HG02938 (cell line): ENCODE measurements at regions not wholly inside any gene's neighbourhood (a gene's known extent, or its start where the extent isn't known, plus 50 kb on each side); places are given as distances from the start of the nearest gene placed in this dataset.

ENCODE experiments used
- ATAC-seq: cut with Tn5 transposase; IDR thresholded peaks from one replicate; pipeline ENCODE4 v1.9.1; 2021; ENCODE audit warnings: mild to moderate bottlenecking, moderate library complexity; ENCODE audit not compliant: unreplicated experiment

DNA sequence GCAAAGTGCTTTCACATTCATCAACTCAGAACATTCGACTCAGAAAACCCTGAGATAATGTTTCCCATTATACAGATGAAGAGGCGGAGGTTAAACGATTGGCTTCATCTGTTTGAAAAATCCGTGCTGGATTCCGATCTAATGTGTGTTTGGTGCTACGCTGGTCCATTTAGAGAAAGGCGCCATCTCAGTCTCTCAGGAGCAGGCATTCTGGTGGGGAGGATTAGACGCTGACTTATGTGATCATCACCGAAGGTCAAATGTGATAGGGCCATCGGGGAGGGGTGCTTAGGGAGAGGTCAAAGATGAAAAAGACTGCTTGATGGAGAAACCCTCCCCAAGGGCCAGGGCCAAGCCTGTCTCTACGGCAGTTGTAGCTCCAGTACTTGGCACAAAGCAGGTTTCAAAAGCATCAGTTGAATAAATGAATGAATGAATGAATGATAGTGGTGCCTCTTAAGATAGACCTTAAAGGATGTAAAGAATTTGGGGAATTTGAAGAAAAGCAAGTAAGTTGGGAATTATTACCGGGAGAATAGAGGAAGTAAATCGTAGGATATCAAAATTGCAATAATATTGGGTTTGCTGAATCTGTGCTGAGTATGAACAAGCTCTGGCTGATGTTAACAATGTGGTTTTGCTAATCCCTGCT lies 160.6 kb upstream of the SHB start:
- no peak for ATAC-seq

- no peak for ATAC-seq
These were observed 160.1 kb upstream of the SHB start for GRCh38 chr9:38229104-38229500.

GRCh38 chr9:38228331-38229103 lies 159.5 kb upstream of the SHB start:
- ATAC-seq: no peak

GRCh38 chr9:38227656-38228055 lies 158.6 kb upstream of the SHB start:
- no peak for ATAC-seq

- peak; percentile 76 for ATAC-seq
These were observed 158.1 kb upstream of the SHB start for GRCh38 chr9:38227061-38227540.

GRCh38 chr9:38226491-38226951 lies 157.5 kb upstream of the SHB start:
- no peak for ATAC-seq

DNA sequence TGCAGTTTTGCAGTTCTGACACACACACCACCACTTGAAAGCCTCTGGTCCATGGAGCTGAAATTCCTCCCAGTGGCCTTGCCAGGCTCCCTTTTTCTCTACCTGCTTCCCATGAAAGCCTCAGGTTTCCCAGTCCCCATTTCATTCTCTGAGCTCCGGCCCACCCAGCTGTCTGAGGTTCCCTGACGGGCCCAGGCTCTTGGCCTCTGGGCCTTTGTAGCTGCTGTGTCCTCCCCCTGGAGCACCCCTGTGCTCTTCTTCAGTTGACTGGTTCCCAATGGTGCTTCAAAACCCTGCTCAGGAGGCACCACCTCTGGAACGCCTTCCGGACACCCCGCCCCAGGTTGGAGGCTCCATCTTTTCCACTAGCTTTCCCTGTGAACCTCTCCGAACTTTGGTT lies 155.9 kb upstream of the SHB start:
- ATAC-seq: no peak

GRCh38 chr9:38216572-38216971 lies 147.5 kb upstream of the SHB start:
- no peak for ATAC-seq

GRCh38 chr9:38215465-38215864 lies 146.4 kb upstream of the SHB start:
- ATAC-seq: no peak

DNA sequence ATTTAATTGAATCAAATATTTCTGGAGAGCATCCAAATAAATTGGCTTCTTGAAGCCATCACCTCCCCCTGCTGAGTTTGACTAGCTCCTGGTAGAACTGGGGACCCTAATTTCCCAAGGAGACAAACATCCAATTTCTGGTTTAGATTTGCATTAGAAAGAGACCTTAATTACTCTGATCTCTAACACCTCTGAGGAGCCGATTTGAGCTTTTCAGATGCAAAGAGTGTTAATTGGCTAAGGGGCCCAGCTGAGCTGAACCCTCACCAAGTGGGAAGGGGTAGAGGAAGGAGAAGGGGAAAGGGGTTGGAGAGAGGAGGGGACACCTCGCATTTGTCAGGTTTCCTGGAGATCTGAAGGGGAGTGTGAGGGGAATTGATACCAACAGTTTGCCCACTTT lies 145.4 kb upstream of the SHB start:
- no peak for ATAC-seq

GRCh38 chr9:38213631-38214299 lies 144.7 kb upstream of the SHB start:
- no peak for ATAC-seq

- ATAC-seq: no peak
These were observed 143.0 kb upstream of the SHB start for GRCh38 chr9:38212016-38212415.

- no peak for ATAC-seq
These were observed 142.0 kb upstream of the SHB start for GRCh38 chr9:38211002-38211401.

DNA sequence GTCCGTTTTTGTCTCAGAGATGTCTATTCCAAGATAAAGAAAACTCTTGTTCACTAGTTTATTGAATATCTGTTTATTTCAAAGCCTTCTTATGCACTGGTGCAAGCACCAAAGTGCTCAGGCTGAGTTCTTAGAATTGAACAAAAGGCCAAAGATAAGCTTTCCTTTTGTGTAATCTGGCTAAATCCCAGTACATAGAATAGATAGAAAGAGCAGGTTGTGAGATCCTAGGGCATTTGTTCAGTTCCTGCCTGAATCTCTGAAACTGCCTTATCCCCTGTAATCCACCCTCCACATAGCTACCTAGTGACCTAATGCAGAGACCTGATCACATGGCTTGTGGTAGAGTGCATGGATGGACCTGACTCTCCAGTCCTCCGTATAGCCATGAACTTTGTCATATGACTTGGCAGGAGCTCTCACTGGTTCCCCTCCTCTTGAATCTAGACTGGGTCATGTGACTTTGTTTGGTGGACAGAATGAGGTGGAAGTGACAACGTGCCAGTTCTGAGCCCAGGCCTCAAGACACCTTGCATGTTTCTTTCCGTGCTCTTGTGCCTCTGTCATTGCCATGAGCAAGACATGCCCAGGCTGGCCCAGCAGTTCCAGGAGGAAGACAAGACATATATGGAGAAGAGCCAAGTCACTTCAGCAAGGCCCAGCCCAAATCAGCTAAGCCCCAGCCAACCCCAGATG lies 139.3 kb upstream of the SHB start:
- ATAC-seq: no peak

- ATAC-seq: no peak
These were observed 138.3 kb upstream of the SHB start for GRCh38 chr9:38207247-38207778.

DNA sequence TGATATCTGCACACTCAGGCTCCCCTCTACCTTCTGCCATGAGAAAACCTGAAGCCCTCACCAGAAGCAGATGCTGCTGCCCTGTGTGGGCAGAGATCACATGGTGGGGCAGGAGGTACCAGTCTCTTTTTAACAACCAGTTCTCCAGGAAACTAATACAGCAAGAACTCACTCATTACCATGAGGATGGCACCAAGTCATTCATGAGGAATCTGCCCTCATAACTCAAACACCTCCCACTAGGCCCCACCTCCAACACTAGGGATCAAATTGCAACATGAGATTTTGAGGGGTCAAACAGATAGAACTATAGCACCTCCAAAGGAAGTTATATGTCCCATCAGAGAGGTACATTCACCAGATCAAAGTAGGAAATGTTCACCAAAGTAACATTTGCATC lies 136.3 kb upstream of the SHB start:
- no peak for ATAC-seq

GRCh38 chr9:38202336-38202938 lies 133.4 kb upstream of the SHB start:
- ATAC-seq: no peak

GRCh38 chr9:38201844-38202243 lies 132.8 kb upstream of the SHB start:
- ATAC-seq: no peak

DNA sequence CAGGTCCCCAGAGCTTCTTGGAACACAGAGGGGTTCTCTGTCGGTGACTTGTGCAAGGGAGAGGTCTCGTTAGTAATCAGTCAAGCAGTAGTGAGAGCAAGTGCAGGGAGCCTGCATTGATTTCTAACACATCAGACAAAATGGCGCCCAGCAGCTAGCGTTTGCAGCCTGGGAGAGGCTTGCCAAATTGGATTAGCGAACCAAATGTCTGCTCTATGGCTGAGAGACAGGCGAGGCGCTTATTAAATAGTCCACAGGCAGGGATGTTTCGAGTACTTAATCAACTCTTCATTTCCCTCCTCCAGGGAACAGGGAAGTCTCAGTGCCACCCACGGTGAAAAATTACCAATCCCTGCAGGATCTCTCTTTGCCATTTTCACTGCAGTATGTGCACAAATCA lies 131.4 kb upstream of the SHB start:
- no peak for ATAC-seq

- ATAC-seq: no peak
These were observed 129.1 kb upstream of the SHB start for GRCh38 chr9:38198140-38198539.

GRCh38 chr9:38196714-38197113 lies 127.7 kb upstream of the SHB start:
- ATAC-seq: no peak
